MG63 (cell line): ENCODE measurements at regions not wholly inside any gene's neighbourhood (a gene's known extent, or its start where the extent isn't known, plus 50 kb on each side); places are given as distances from the start of the nearest gene placed in this dataset.
"Not testable (repeated sequence)": the region's sequence is repeated elsewhere in the genome, so short reads cannot be mapped to it uniquely, and the experiment has no call there.

ENCODE experiments used
- DNase-seq: peaks from one replicate; pipeline ENCODE4 v3.0.0-alpha.2; 2020
- H3K27me3 ChIP-seq: fragments of 250-450 bp; sonication (Bioruptor Pico); 2 replicates; pipeline ENCODE4 v1.5.1; 2020; ENCODE audit warnings: mild to moderate bottlenecking, moderate library complexity
- H3K36me3 ChIP-seq: fragments of 250-450 bp; sonication (Bioruptor Pico); 2 replicates; pipeline ENCODE4 v1.5.1; 2020; ENCODE audit warnings: mild to moderate bottlenecking, moderate library complexity
- H3K4me3 ChIP-seq: fragments of 250-450 bp; sonication (Bioruptor Pico); 2 replicates; pipeline ENCODE4 v1.5.1; 2020; ENCODE audit warnings: mild to moderate bottlenecking, moderate library complexity
- H3K9me3 ChIP-seq: fragments of 250-450 bp; sonication (Bioruptor Pico); 2 replicates; pipeline ENCODE4 v1.5.1; 2020; ENCODE audit warnings: mild to moderate bottlenecking, moderate library complexity

DNA sequence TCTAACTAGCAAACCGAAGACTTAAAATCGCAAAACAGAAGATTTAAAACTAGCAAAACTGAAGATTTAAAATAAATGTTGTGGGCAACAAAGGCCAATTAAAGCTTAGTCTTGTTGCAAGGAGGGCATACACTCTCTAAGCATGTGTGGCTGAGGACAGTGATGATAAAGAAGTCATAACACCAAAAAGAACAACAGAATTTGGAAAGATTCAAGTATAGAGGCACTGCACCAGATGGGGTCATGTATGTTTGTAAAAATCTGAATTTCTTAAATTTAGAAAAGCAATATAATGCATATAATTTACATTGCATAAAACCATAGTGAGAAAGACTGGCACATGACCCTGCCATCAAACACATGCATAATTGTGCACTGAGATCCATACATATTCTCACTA, 743.8 kb downstream of the TAF11L14 start:
- DNase-seq, result no peak
- H3K9me3 ChIP-seq, result no peaks in the 10 kb centered on the region
- H3K4me3 ChIP-seq, result no peak overlapping the region
- no peaks in the 10 kb centered on the region for H3K27me3 ChIP-seq
- no peaks in the 10 kb centered on the region for H3K36me3 ChIP-seq

DNA sequence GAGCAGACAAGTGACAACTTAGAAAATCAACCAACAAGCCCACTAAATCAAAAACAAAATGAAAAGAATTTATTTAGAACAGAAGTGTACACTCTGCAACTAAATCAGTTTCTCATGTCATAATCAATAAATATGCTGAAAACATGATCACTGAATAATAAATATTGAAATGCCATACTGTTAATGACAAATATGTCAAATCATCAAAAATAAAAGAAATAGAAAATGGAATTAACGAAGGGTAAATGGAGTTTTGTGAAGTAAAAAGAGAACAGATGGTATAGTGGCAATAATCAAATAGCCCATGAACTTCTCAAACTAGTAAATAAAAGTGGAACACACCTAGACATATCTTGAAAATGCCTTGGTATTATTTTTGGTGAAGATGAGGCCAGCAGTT, 744.9 kb downstream of the TAF11L14 start:
- Histone ChIP-seq H3K9me3 (no peaks in the 10 kb centered on the region), H3K27me3 (no peaks in the 10 kb centered on the region), H3K4me3 (no peak overlapping the region), H3K36me3 (no peaks in the 10 kb centered on the region)
- no peak for DNase-seq

DNA sequence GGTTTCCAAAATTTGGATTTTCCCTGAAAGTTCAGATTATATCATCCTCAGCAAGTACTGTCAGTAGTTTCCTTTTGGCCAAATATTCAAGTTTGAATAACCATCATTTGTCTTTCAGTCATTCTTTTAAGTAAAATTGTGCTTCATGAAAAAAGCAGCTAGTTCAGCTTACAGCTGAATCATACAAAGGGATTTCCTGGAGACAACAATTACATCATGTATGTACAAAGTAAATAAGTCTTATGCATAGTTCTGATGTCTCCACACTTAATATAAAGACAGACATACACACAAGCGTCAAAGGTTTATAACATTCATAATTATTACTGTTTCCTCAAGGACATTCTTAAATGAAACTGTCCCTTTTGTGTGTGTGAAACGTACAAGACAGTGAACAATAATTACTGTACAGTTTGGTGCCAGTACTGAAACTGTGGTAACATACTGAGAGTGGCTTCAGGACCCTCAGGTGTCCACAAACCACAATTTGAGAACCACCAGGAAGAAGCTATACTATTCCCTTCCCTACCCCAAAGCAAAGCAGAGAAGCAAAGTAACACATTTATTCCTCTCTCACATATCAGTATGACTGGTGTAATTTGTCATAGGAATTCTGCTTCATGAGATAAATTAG, 746.6 kb downstream of the TAF11L14 start:
- H3K9me3 ChIP-seq, result no peaks in the 10 kb centered on the region
- H3K36me3 ChIP-seq, result no peaks in the 10 kb centered on the region
- H3K4me3 ChIP-seq, result no peak overlapping the region
- no peaks in the 10 kb centered on the region for H3K27me3 ChIP-seq
- no peak for DNase-seq

DNA sequence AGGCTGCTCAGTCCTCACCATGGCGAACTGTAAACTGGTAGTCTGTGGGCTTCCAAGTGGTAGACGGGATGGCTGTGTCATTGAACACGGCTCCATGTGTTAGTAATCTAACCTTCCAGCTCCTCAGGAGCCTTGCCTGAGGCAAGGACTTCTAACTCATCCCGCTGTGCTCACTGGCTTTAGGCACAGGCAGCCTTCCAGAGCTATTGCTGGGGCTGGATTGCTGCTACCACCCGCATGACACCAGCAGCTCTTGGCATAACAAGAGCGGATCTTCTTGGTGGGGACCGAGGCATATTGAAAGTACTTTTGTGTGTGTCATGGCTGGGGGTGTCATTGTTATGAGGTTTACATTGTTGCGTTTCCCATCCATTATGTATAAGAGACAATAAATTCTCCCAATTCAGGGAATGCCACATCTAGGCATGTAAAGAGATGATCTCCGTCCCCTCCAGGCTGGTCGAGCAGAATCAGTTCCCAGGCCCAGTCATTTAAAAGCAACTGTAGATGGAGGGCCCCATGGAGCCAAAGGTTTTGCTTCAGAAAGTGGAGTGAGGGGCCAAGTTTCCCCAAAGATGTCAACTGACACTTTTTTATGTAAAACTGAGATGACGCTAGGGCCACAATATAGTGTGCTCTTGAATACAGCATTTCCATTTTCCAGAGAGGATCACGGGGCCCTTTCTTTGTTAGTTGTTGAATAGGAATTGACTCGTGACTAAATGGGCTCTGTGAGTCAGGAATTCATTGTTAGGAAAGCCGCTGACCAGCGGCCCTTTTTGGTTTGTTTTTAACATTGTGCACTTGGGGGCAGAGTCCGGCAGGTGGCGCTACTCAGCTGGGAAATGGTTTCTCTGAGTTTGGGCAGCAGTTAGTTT, 759.5 kb downstream of the TAF11L14 start:
- Histone ChIP-seq H3K9me3 (no peaks in the 10 kb centered on the region), H3K36me3 (no peaks in the 10 kb centered on the region), H3K4me3 (no peak overlapping the region), H3K27me3 (no peaks in the 10 kb centered on the region; the same call in 1 of the 2 replicates)
- peak; percentile 52 for DNase-seq

DNA sequence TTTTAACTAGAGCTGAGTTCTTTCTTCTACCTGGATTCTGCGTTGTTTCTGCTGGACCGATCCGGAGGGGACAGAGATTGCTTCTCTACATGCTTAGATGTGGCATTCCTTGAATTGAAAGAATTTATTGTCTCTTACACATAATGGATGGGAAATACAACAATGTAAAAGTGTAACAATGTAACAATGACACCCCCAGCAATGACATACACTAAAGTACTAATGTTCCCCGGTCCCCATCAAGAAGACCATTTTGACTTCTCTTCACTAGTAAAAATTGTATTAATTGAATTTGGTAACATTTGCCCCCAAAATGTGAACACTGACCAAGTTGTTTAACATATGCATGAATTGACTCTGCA, 760.2 kb downstream of the TAF11L14 start:
- Histone ChIP-seq H3K4me3 (no peak overlapping the region), H3K27me3 (no peaks in the 10 kb centered on the region; the same call in 1 of the 2 replicates), H3K9me3 (no peaks in the 10 kb centered on the region), H3K36me3 (no peaks in the 10 kb centered on the region)
- no peak for DNase-seq

DNA sequence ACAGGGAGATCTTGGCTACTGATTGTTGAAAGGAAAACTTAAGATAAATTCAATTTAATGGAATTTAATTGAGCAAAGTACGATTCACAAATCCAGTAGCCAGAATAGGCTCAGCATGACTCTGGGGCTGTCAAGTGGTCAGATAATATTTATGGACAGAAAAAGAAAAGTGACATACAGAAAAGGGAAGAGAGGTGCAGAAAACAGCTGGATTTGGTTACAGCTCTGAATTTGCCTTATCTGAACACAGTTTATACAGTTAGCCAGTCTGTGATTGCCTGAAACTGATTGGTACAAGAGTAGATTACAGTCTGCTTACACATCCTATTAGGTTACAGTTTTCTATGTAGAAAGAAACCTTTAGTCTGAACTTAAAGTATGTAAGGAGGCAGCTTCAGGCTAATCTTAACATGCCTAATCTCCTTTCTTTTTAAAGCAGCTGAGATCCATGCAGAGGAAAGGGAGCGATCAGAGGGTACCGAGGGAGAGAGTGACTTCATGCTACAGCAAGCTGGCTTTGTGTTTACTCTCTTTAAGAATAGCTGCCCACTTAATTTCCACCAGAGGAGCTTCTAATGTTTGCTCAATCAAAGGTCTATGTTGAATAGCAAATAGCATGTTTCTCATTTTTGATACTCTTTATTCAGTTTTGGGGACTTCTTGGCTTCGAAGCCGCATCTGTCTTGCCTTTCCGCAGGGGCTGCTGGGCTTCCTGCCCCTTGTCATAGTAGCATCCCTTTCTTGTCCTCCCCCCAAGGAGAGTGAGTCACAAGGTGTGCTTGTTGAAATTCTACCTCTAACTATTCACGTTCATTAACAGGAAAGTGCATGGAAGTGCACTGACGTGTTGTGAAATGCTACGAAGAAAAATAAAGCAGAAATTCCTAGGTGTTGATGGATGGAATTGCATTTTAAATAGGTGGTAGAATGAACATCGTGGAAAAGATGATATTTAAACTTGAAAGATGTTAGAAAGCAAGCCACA, 761.2 kb downstream of the TAF11L14 start:
- no peaks in the 10 kb centered on the region for H3K9me3 ChIP-seq
- no peaks in the 10 kb centered on the region for H3K36me3 ChIP-seq
- H3K4me3 ChIP-seq, result no peak overlapping the region
- no peak for DNase-seq
- H3K27me3 ChIP-seq, result no peaks in the 10 kb centered on the region; the same call in 1 of the 2 replicates

DNA sequence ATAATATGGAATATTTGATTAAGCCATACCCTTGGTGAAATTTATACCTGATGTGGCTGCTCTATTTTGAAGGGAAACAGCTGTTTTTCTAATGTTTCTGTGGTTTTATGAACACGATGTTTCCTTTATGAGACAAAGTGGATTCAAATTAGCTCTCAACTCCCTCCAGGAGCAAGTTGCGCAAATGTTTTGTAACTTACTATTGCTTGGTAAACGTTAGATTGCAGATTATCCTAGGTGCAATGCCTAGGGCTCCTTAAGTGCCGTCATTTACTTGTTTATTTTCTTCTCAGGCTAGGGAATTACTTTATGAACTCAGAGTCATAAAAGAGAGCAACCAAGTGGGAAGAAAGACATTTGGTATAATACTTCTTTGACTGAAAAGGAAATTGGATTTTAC, 763.1 kb downstream of the TAF11L14 start:
- no peaks in the 10 kb centered on the region for H3K9me3 ChIP-seq
- no peak for DNase-seq
- H3K4me3 ChIP-seq, result no peak overlapping the region
- H3K27me3 ChIP-seq, result no peaks in the 10 kb centered on the region; the same call in 1 of the 2 replicates
- H3K36me3 ChIP-seq, result no peaks in the 10 kb centered on the region

DNA sequence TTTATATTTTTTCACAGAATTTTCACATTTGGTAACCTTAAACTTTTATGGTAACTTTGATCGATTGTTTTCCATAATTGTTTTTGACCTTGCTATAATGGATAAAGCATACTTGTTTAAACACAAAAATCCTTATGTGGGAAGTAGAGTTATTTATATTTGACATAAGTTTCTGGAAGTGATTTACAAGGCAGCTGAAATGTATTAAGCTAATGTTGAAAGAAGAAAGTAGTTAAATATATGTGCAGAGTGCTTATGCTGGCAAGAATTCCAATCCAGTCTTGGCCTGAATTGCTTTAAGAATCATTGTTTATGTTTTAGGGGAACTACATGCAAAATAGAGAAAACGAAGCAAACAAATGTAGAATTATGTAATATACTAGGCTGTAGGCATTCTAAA, 763.6 kb downstream of the TAF11L14 start:
- H3K9me3 ChIP-seq, result no peaks in the 10 kb centered on the region
- DNase-seq, result no peak
- H3K27me3 ChIP-seq, result no peaks in the 10 kb centered on the region; the same call in 1 of the 2 replicates
- H3K36me3 ChIP-seq, result no peaks in the 10 kb centered on the region
- H3K4me3 ChIP-seq, result no peak overlapping the region

DNA sequence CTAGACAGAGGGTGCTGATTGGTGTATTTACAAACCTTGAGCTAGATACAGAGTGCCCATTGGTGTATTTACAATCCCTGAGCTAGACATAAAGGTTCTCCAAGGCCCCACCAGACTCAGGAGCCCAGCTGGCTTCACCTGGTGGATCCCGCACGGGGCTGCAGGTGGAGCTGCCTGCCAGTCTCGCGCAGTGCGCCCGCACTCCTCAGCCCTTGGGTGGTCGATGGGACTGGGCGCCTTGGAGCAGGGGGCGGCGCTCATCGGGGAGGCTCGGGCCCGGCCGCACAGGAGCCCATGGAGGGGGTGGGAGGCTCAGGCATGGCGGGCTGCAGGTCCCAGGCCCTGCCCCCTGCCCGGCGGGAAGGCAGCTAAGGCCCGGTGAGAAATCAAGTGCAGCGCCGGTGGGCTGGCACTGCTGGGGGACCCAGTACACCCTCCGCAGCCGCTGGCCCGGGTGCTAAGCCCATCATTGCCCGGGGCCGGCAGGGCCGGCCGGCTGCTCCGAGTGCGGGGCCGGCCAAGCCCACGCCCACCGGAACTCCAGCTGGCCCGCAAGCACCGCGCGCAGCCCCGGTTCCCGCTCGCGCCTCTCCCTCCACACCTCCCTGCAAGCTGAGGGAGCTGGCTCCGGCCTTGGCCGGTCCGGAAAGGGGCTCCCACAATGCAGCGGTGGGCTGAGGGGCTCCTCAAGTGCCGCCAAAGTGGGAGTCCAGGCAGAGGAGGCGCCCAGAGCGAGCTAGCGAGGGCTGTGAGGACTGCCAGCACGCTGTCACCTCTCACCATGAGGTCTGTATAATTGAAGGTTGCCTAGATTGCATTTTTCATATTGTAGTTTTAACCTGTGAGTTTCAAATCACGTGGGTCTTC, 765.4 kb downstream of the TAF11L14 start:
- H3K36me3 ChIP-seq, DNase-seq, H3K9me3 ChIP-seq, H3K27me3 ChIP-seq, H3K4me3 ChIP-seq: not testable (repeated sequence)

DNA sequence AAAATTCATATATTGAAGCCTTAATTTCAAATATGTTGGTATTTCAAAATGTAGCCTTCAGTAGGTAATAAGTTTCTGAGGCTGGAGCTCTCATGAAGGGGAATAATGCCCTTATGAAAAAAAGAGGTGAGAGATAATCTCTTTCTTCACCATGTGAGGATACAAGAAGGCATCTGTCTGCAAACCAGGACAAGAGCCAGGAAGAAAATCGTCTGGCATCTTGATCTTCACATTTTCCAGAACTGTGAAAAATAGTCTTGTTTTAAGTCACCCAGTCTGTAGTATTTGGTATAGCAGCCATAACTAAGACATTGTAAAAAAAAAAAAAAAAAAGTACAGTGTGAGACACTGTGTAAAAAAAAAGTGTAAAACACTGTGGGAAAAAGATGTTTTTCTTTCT, 768.9 kb downstream of the TAF11L14 start:
- Histone ChIP-seq H3K27me3 (no peaks in the 10 kb centered on the region), H3K9me3 (no peaks in the 10 kb centered on the region), H3K4me3 (no peak overlapping the region), H3K36me3 (no peaks in the 10 kb centered on the region)
- no peak for DNase-seq

DNA sequence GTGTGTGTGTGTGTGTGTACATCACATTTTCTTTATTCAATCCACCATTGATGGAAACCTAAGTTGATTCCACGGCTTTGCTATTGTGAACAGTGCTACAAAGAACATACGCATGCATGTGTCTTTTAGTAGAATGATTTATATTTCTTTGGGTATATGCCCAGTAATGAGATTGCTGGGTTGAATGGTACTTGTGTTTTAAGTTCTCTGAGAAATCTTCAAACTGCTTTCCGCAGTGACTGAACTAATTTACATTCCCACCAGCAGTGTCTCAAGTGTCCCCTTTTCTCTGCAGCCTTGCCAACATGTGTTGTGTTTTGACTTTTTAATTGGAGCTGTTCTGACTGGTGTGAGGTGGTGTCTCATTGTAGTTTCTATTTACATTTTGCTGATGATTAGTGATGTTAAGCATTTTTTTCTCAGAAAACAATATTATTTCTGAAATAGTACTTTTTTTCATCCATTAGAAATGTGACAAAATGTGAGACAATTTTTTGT, 769.7 kb downstream of the TAF11L14 start:
- Histone ChIP-seq H3K4me3 (no peak overlapping the region), H3K36me3 (no peaks in the 10 kb centered on the region), H3K9me3 (no peaks in the 10 kb centered on the region), H3K27me3 (no peaks in the 10 kb centered on the region)
- DNase-seq, result no peak

DNA sequence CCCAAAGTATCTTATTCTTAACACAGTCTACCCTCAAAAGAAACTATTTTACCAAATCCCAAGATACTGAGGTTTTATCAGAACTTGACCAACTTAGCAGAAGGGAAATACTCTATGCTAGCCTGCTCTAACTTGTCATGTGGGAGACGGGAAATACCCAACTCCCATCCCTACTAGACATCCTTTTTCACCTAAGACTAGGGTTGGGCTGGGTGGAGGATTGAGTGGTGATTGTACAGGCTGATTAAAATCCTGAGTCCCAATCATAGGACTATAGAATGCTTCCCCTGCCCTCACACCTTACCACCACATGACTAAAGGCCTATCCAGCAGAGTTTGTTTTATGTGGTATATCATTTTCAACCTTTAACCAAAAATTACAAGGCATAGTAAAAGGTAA, 786.5 kb downstream of the TAF11L14 start:
- H3K27me3 ChIP-seq, result no peaks in the 10 kb centered on the region
- DNase-seq, result no peak
- H3K4me3 ChIP-seq, result no peak overlapping the region
- peaks cover 5% of the 10 kb centered on the region; the same call in 1 of the 2 replicates for H3K9me3 ChIP-seq
- H3K36me3 ChIP-seq, result no peaks in the 10 kb centered on the region

DNA sequence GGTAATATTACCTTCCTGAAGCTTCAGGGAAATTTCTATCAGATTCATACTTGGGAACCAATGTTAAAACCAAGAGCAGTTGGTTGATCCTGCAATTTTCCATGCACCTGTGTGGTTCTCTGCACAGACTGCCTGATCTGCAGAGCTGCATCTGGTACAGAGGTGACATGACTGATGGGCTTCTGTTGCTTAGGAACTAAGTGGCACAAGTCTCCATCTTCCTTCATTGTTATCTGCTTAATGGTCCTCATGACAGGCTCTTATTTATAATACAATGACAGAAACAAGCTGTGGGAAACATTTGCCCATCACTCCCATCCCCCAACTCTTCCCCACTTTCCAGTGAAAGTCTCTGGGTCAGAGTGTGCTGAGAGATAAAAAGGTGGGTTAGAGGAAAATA, 799.1 kb downstream of the TAF11L14 start:
- Histone ChIP-seq H3K9me3 (no peaks in the 10 kb centered on the region), H3K36me3 (no peaks in the 10 kb centered on the region)

DNA sequence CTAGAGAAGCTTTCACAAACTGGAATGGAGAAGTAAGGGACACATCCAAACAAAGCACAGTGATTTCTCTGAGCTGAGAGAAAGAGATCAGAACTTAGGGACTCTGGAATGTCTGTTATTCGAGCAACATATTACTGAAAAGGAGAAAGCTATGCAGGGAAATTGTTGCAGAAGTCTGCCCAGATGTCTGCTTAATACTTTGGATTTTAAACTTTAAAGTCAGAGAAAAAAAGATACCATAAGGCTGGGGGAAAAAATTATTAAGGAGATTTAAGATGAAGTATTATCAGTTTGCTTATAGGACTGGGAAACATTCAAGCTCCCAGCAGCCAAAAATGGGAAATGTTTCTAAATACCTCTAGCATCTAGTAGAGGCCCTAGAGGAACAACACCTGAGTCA, 803.9 kb downstream of the TAF11L14 start:
- Histone ChIP-seq H3K36me3 (no peaks in the 10 kb centered on the region), H3K4me3 (no peak overlapping the region), H3K9me3 (peaks cover 5% of the 10 kb centered on the region; the same call in 1 of the 2 replicates), H3K27me3 (no peaks in the 10 kb centered on the region)
- no peak for DNase-seq

More for the DNA sequence above, 799.1 kb downstream of the TAF11L14 start:
- Histone ChIP-seq H3K27me3 (no peaks in the 10 kb centered on the region), H3K4me3 (no peak overlapping the region)
- DNase-seq, result no peak

DNA sequence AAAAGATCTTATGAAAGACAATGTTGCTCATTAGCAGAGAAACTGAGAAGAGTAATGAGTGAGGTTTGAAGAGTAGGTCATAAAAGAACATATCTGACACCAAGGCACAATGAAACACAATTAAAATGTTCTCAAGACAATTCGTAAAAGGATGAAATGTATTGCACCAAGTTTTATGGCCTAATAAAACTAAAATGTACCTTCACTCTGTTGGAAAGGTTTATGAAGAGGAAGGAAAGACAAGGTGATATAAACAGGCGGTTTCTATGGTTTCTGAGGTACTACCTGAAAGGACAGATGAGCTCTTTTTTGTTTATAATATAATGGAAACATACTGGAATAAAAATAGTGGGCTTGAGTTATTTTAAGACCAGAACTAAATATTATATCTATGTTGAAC, 821.3 kb downstream of the TAF11L14 start:
- Histone ChIP-seq H3K27me3 (0 out of 2 replicates have a peak, but pooled peaks cover 3% of the 10 kb centered on the region), H3K9me3 (no peaks in the 10 kb centered on the region), H3K36me3 (no peaks in the 10 kb centered on the region), H3K4me3 (no peak overlapping the region)
- DNase-seq, result no peak

DNA sequence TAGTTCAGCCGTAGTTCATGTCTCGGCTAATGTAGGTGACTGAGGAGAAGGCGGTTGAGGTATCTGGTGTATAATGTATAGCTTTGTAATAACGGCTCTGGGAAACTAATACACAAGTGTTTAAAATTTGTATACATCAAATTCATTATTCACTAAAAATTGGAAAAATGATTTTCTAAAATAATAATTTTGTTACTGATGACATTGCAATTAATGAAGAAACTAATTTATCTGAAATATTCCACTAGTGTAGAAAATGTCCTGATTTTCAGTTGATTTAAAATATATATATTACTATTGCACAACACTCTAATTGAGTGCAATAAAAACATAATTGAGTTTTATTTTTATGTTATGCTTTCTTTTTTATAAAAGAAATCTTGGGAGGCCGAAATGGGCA, 823.0 kb downstream of the TAF11L14 start:
- H3K27me3 ChIP-seq, result no peaks in the 10 kb centered on the region
- H3K9me3 ChIP-seq, result no peaks in the 10 kb centered on the region
- no peaks in the 10 kb centered on the region for H3K36me3 ChIP-seq
- no peak for DNase-seq
- H3K4me3 ChIP-seq, result no peak overlapping the region
